GM21576 (cell line): ENCODE measurements at regions not wholly inside any gene's neighbourhood (a gene's known extent, or its start where the extent isn't known, plus 50 kb on each side); places are given as distances from the start of the nearest gene placed in this dataset.
"Not testable (repeated sequence)": the region's sequence is repeated elsewhere in the genome, so short reads cannot be mapped to it uniquely, and the experiment has no call there.

Experiments used
- ATAC-seq: cut with Tn5 transposase; IDR thresholded peaks from one replicate; pipeline ENCODE4 v1.9.1; 2021; ENCODE audit warnings: mild to moderate bottlenecking, moderate library complexity; ENCODE audit not compliant: unreplicated experiment

- ATAC-seq, result no peak
These were observed 59.9 kb upstream of the FAM241A start for GRCh38 chr4:112085156-112086035.

GRCh38 chr4:112086036-112086434, 59.2 kb upstream of the FAM241A start:
- ATAC-seq, result no peak

GRCh38 chr4:112086661-112087060, 58.6 kb upstream of the FAM241A start:
- not testable (repeated sequence) for ATAC-seq

DNA sequence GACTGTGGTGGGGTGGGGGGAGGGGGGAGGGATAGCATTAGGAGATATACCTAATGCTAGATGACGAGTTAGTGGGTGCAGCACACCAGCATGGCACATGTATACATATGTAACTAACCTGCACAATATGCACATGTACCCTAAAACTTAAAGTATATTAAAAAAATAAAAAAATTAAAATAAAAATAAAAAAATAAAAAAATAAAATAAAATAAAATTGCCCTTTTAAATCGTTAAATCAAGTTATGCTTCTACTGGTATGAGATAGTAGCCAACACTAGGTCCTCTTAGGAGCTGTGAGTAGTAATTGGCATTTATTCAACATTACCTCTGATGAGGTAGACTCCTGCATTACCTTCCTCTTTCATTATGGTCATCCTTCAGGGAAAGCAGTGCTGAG, 52.9 kb upstream of the FAM241A start:
- not testable (repeated sequence) for ATAC-seq

DNA sequence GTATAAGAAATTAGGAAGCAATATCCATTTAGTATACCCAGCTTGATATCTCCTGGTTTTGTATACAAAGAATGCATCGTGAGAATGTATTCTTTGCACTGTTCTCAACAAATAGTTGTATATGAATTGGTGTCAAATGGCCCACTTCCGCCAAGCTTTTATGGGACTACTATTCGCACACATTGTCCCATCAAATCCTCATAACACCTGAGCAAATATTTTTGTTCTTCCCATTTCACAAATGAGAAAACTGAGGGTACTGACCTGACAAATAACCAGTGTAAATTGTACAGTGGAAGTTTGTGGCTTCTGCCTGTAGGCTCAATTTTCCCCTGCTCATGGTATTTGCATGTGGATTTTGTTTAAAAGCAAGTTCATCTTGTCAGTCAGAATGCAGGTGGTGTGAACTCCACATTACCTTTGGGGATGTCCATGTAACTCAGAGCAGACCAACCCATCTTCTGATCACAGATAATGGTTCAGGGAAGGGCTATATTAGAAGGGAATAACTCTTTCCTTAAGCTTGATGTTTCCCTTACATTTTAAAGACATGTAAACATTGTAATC, 51.5 kb upstream of the FAM241A start:
- ATAC-seq, result no peak

DNA sequence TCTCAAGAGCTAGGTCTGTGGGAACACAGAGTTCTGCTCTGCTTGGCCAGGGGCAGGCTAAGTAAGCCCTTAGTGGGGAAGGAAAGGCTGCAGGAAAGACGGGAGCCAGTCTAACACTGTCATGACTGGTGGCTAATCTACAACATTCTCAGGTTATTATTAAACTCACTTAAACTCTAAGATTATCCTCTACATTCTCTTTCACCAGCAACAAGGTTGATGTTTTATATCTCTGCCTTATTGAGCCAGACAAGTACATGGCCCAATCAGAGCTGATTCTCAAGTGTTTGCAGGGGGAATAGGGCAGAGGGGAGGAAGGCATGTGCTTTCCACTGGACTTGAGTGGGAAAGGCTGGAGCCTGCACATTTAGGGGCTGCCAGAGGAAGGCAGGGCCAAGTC, 50.9 kb upstream of the FAM241A start:
- no peak for ATAC-seq
